AG10803 (cell line): ENCODE measurements at regions not wholly inside any gene's neighbourhood (a gene's known extent, or its start where the extent isn't known, plus 50 kb on each side); places are given as distances from the start of the nearest gene placed in this dataset.
A peak's percentile ranks its signal among the peaks of the same experiment; 100 is the strongest.

Experiments
- DNase-seq: peaks from one replicate; pipeline ENCODE4 v3.0.0; 2010; ENCODE audit warnings: low read depth
- H3K4me3 ChIP-seq: 2 replicates; pipeline ENCODE4 v1.5.1; 2011; ENCODE audit warnings: mild to moderate bottlenecking, low read length, control low read depth
- TF ChIP-seq, protein P1 (sequence below): conservative IDR thresholded peaks from 2 replicates; pipeline ENCODE4 v1.5.1; 2011; ENCODE audit warnings: mild to moderate bottlenecking, low read length, control low read depth, inconsistent platforms

DNA sequence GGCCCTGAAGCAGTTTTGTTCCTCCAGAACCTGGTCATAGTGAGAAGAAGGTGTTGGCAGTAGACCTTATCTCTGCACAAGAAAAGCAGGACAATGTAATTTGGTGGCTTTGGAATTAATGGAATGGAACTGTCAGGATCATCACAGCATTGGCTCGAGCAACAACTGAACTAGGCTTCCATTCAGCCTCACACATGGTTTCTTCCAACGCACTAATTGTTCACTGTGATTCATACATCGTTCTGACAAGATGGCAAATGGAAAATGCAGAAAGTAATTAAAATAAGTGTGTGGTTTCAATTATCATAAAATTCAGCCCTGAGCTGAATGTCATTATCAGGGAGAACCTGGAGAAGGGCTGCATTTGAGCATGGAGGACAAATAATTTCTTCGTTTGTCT lies 80.6 kb downstream of the MFSD1 start:
- no peak overlapping the region for H3K4me3 ChIP-seq
- TF ChIP-seq, protein P1, sequence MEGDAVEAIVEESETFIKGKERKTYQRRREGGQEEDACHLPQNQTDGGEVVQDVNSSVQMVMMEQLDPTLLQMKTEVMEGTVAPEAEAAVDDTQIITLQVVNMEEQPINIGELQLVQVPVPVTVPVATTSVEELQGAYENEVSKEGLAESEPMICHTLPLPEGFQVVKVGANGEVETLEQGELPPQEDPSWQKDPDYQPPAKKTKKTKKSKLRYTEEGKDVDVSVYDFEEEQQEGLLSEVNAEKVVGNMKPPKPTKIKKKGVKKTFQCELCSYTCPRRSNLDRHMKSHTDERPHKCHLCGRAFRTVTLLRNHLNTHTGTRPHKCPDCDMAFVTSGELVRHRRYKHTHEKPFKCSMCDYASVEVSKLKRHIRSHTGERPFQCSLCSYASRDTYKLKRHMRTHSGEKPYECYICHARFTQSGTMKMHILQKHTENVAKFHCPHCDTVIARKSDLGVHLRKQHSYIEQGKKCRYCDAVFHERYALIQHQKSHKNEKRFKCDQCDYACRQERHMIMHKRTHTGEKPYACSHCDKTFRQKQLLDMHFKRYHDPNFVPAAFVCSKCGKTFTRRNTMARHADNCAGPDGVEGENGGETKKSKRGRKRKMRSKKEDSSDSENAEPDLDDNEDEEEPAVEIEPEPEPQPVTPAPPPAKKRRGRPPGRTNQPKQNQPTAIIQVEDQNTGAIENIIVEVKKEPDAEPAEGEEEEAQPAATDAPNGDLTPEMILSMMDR, result no peak
- no peak for DNase-seq

DNA sequence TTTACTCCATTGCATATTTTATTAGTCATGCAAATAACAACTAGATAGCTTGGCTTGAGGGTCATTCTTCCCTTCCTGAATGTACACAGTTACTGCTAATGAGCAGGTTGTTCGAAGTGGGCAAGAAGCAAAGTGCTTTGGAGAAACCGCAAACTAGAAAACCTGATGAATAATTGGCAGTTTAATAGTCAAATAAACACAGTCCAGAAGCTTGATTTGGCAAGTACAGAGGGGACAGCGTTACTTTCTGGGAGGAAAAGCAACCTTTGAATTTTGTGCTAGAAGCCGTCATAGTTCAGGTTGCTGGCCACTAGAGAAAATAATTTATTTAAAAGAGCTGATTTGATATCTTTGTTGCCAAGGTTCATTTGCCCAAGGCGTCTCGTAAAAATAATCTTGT lies 94.9 kb downstream of the MFSD1 start:
- DNase-seq, result no peak
- TF ChIP-seq, protein P1, result no peak
- H3K4me3 ChIP-seq, result no peak overlapping the region

DNA sequence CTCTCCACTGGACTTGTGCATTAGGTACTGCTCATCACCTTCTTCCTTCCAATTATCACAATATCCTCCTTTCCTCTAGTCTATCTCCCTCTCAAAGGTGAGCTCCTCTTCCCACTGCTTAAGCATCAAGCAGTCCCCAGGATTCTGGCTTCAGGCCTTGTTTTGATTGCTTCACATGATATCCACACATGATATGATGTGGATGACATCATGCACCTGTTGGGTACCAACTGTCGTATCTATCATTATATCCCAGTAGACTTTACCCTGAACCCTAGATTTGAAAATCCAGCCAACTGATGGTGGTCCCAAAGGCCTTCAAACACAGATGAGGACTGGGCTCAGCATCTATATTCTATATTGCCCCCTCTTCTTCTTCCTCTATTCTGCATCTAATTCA lies 104.9 kb downstream of the MFSD1 start:
- no peak overlapping the region for H3K4me3 ChIP-seq
- DNase-seq, result no peak
- TF ChIP-seq, protein P1, result no peak

DNA sequence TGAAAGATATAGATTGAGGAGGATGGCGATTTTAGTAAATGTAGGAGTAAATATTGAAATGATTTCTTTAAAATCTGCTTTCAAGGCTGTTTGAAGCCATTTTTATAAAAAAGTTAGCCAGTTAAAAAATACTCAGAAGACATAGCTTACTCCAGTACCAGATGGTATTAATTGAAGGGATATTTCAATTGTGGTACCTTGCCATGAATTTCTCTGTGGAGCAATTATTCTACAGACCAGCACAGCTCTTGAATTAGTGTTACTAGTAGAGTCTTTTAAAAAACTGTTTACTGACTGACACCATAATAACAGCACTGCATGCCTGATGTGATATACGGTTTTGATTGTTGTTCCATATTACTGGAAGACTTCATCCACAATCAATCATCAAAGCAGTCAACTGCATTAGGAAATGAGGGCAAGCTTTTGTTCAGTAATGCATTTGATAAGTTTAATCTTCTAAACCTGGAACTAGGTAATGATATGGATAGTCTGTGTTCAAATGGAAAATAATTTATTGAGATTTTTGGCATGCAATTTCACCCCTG lies 106.4 kb downstream of the MFSD1 start:
- DNase-seq, result peak; percentile 53
- TF ChIP-seq, protein P1, result 0 out of 2 replicates have a peak, but pooled peaks have one; percentile 7
- no peak overlapping the region for H3K4me3 ChIP-seq

DNA sequence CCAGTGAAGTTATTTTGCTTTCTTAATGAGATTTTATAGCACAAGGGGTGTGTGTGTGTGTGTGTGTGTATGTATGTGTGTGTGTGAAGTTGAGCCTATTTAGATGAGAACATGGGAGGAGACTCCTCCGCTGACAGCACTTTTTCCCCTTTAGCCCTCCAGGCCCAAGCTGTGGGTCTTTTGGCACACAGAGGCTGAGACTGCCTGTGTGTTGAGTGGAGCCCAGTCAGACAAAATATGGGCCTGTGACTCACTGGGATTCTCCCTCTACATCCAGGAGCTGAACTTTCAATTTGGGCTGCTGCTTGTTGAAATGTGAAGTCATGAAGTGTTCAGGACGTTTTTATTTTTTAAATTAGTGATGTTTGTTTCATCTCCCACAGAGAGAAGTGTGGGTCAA lies 108.0 kb downstream of the MFSD1 start:
- TF ChIP-seq, protein P1, result no peak
- DNase-seq, result peak; percentile 60
- H3K4me3 ChIP-seq, result no peak overlapping the region

DNA sequence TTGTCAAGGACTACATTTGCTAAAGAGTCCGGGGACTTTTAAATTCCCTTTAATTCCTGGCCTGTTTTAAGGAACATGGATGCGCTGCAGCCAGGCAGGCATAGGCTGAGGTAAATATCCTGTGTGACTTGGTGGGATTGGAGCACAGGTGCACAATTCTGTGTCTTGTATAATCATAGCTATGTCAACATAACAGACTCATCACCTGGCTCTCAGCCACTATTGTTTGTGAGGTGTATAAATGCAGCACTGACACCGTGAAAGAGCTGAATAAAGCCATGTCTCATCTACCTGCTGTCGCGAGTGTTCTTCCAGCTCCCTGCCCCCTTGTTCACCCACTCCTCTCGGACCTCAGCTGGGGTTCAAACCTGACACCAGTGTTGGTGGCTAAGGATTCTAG lies 109.7 kb downstream of the MFSD1 start:
- DNase-seq, result no peak
- TF ChIP-seq, protein P1, result no peak
- no peak overlapping the region for H3K4me3 ChIP-seq

DNA sequence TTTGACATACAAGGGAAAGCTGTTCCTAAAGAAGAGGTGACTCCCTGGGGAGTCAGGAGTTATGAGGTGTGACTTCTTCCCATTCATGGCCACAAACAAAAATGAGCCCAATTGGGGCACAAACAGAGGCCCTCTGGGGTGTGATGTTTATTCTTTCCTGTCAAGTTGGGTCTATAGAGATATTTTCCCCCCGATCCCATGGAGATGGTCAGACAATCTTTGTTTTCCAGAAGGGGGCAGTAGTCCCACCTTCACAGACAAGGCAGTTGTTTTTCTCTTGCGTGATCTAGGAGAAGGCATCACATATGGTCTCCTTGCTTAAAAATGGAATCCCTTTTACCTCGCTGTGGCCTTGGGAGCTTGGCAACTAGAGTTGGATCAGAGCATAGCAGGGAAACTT lies 110.3 kb downstream of the MFSD1 start:
- TF ChIP-seq, protein P1, result no peak; the same call in 1 of the 2 replicates
- no peak overlapping the region for H3K4me3 ChIP-seq
- no peak for DNase-seq
